SK-N-SH (cell line): ENCODE measurements at regions not wholly inside any gene's neighbourhood (a gene's known extent, or its start where the extent isn't known, plus 50 kb on each side); places are given as distances from the start of the nearest gene placed in this dataset.
A peak's percentile ranks its signal among the peaks of the same experiment; 100 is the strongest.

ENCODE experiments used
- CTCF ChIA-PET: fragments of 300-600, 350-600 bp; formaldehyde crosslinking; extraction: SDS; loops from one replicate; lab custom pipeline; 2021; lab: Yijun Ruan, JAX
- POLR2A ChIA-PET: fragments of 350-600 bp; sonication (Branson Sonifier 250); formaldehyde crosslinking; extraction: SDS; loops from one replicate; lab custom pipeline; 2020; ENCODE audit warnings: antibody characterized with exemption, inconsistent platforms; lab: Yijun Ruan, JAX
- DNase-seq: peaks from one replicate; pipeline ENCODE4 v3.0.0; 2012
- H2AFZ ChIP-seq: fragments of 200-600 bp; sonication (generic); 2 replicates; pipeline ENCODE4 v1.8.1; 2016; ENCODE audit warnings: antibody characterized with exemption, mild to moderate bottlenecking, low read depth
- H3F3A ChIP-seq: fragments of 200-600 bp; sonication (generic); replicated peaks from 2 replicates; pipeline ENCODE3; 2016; ENCODE audit warnings: antibody characterized with exemption, mild to moderate bottlenecking; ENCODE audit not compliant: insufficient read depth
- H3K27ac ChIP-seq, 2 experiments: fragments of 200-500 bp in 1 of 2; fragments of 200-600 bp in 1 of 2; sonication (Bioruptor generic) in 1 of 2; sonication (generic), shearing (Covaris generic) in 1 of 2; 2 replicates each; pipeline versions ENCODE4 v1.5.1 to v1.6.1; 2014 to 2016; ENCODE audit warnings: low read depth in 2 of 2, inconsistent platforms in 1 of 2, low read length in 1 of 2, mild to moderate bottlenecking in 1 of 2, mixed read lengths in 1 of 2
- H3K27me3 ChIP-seq: fragments of 200-600 bp; sonication (generic), shearing (Covaris generic); 2 replicates; pipeline ENCODE4 v1.6.1; 2016; ENCODE audit warnings: mixed run types; ENCODE audit not compliant: insufficient read depth
- H3K36me3 ChIP-seq, 2 experiments: fragments of 200-500 bp in 1 of 2; fragments of 200-600 bp in 1 of 2; sonication (Bioruptor generic) in 1 of 2; sonication (generic) in 1 of 2; replicated peaks in 1 of 2; 2 replicates each; pipeline versions ENCODE3 to v1.5.1; 2014 to 2016; ENCODE audit warnings: low read length in 1 of 2, mild to moderate bottlenecking in 1 of 2; ENCODE audit not compliant: insufficient read depth in 2 of 2, control insufficient read depth in 1 of 2
- H3K4me1 ChIP-seq, 2 experiments: fragments of 200-500 bp in 1 of 2; fragments of 200-600 bp in 1 of 2; sonication (Bioruptor generic) in 1 of 2; sonication (generic), shearing (Covaris generic) in 1 of 2; 2 replicates each; pipeline versions ENCODE4 v1.5.1 to v1.6.1; 2014 to 2016; ENCODE audit warnings: low read depth in 1 of 2, low read length in 1 of 2, mixed run types in 1 of 2; ENCODE audit not compliant: insufficient read depth in 2 of 2, control insufficient read depth in 1 of 2
- H3K4me2 ChIP-seq: fragments of 200-600 bp; sonication (generic), shearing (Covaris generic); 2 replicates; pipeline ENCODE4 v1.6.1; 2017; ENCODE audit warnings: mixed run types
- H3K4me3 ChIP-seq, 2 experiments: fragments of 200-500 bp in 1 of 2; fragments of 200-600 bp in 1 of 2; sonication (Bioruptor generic) in 1 of 2; sonication (generic), shearing (Covaris generic) in 1 of 2; 2 replicates each; pipeline versions ENCODE4 v1.5.1 to v1.8.1; 2014 to 2016; ENCODE audit warnings: low read depth in 2 of 2, inconsistent platforms in 1 of 2, low read length in 1 of 2, mild to moderate bottlenecking in 1 of 2, mixed read lengths in 1 of 2, moderate library complexity in 1 of 2
- H3K79me2 ChIP-seq: fragments of 200-600 bp; sonication (generic); 2 replicates; pipeline ENCODE4 v1.8.1; 2017; ENCODE audit warnings: mild to moderate bottlenecking; ENCODE audit not compliant: insufficient read depth
- H3K9ac ChIP-seq: fragments of 200-600 bp; sonication (generic); 2 replicates; pipeline ENCODE4 v1.6.1; 2017; ENCODE audit warnings: mixed run types
- H3K9me2 ChIP-seq: fragments of 200-600 bp; sonication (generic); 2 replicates; pipeline ENCODE4 v1.6.1; 2017; ENCODE audit warnings: mixed run types
- H3K9me3 ChIP-seq: fragments of 200-600 bp; sonication (generic); 2 replicates; pipeline ENCODE4 v1.6.1; 2017; ENCODE audit warnings: mixed run types, mild to moderate bottlenecking, moderate library complexity
- H4K20me1 ChIP-seq: fragments of 200-600 bp; sonication (generic); 2 replicates; pipeline ENCODE4 v1.6.1; 2017; ENCODE audit warnings: mild to moderate bottlenecking, mixed run types; ENCODE audit not compliant: insufficient read depth
- CHD2 ChIP-seq: fragments of 150-350 bp; IDR thresholded peaks from 2 replicates; pipeline ENCODE4 v1.6.1; 2018; ENCODE audit warnings: low read length; ENCODE audit not compliant: partially characterized antibody
- ELF1 ChIP-seq: IDR thresholded peaks from 2 replicates; pipeline ENCODE4 v1.4.0; 2012
- FOSL2 ChIP-seq: IDR thresholded peaks from 2 replicates; pipeline ENCODE4 v1.4.0; 2012; ENCODE audit warnings: low read depth, mild to moderate bottlenecking, moderate library complexity, borderline replicate concordance
- GABPA ChIP-seq: IDR thresholded peaks from 2 replicates; pipeline ENCODE4 v1.4.0; 2012; ENCODE audit warnings: low read depth, mild to moderate bottlenecking
- GATA2 ChIP-seq: sonication (generic); formaldehyde crosslinking; IDR thresholded peaks from 2 replicates; pipeline ENCODE4 v1.5.0; 2020; ENCODE audit warnings: mild to moderate bottlenecking, missing genetic modification reagents
- NFIC ChIP-seq: IDR thresholded peaks from 2 replicates; pipeline ENCODE4 v1.4.0; 2012; ENCODE audit warnings: borderline replicate concordance
- NRF1 ChIP-seq: IDR thresholded peaks from 2 replicates; pipeline ENCODE4 v1.6.1; 2012; ENCODE audit warnings: low read depth, mild to moderate bottlenecking, low read length
- POLR2AphosphoS5 ChIP-seq: IDR thresholded peaks from 2 replicates; pipeline ENCODE4 v1.6.1; 2012; ENCODE audit warnings: low read depth, low read length
- RAD21 ChIP-seq: IDR thresholded peaks from 2 replicates; pipeline ENCODE4 v1.6.1; 2012; ENCODE audit warnings: mild to moderate bottlenecking, low read length
- RFX5 ChIP-seq: IDR thresholded peaks from 2 replicates; pipeline ENCODE4 v1.6.1; 2012; ENCODE audit warnings: mild to moderate bottlenecking, improper control_type of control experiment, low read length
- RXRA ChIP-seq: IDR thresholded peaks from 2 replicates; pipeline ENCODE4 v1.4.0; 2012; ENCODE audit warnings: low read depth, mild to moderate bottlenecking, borderline replicate concordance
- SMC3 ChIP-seq: IDR thresholded peaks from 2 replicates; pipeline ENCODE4 v1.6.1; 2012; ENCODE audit warnings: low read depth, low read length, improper control_type of control experiment
- TAF1 ChIP-seq: IDR thresholded peaks from 2 replicates; pipeline ENCODE4 v1.6.1; 2012; ENCODE audit warnings: low read depth, mild to moderate bottlenecking, low read length, moderate library complexity, borderline replicate concordance
- TEAD4 ChIP-seq: IDR thresholded peaks from 2 replicates; pipeline ENCODE4 v1.4.0; 2012; ENCODE audit warnings: mild to moderate bottlenecking, borderline replicate concordance; ENCODE audit not compliant: insufficient read depth
- YY1 ChIP-seq: IDR thresholded peaks from 2 replicates; pipeline ENCODE4 v1.4.0; 2012; ENCODE audit warnings: low read depth, mild to moderate bottlenecking
- WGBS: methylation state at CpG from one replicate; pipeline ENCODE4 v1.1.6; 2017; ENCODE audit warnings: low lambda C conversion rate; 5-methylcytosine and 5-hydroxymethylcytosine counted together
- TF ChIP-seq, protein P1 (sequence below): fragments of 200-600 bp; sonication (generic); IDR thresholded peaks from 2 replicates; pipeline ENCODE4 v1.6.1; 2017; ENCODE audit warnings: antibody characterized with exemption, mild to moderate bottlenecking, moderate library complexity
- TF ChIP-seq, protein P2 (sequence below): IDR thresholded peaks from 2 replicates; pipeline ENCODE4; 2012

GRCh38 chr11:15418921-15419320 lies 304.2 kb downstream of the INSC start:
- no peaks in the 10 kb centered on the region for H3K79me2 ChIP-seq
- no peak overlapping the region for H3K4me2 ChIP-seq
- no peak for DNase-seq
- H2AFZ ChIP-seq: no peak overlapping the region
- peaks cover 0 to 6% of the 10 kb centered on the region in 2 experiments; a peak in 1 of 4 replicates for H3K4me1 ChIP-seq
- H4K20me1 ChIP-seq: no peaks in the 10 kb centered on the region
- H3K9me3 ChIP-seq: no peaks in the 10 kb centered on the region; the same call in 1 of the 2 replicates
- POLR2A ChIA-PET: no interaction called here
- CTCF ChIA-PET: interaction anchor here (0.9 kb wide), 1 partner anchor 142 kb away, joined by 3 read pairs; no protein-coding TSS in a partner anchor
- H3F3A ChIP-seq: no peaks in the 10 kb centered on the region
- H3K27me3 ChIP-seq: no peaks in the 10 kb centered on the region
- H3K27ac ChIP-seq: peak overlapping the region in 1 of 2 experiments; percentile 43; a peak in 1 of 4 replicates
- H3K9me2 ChIP-seq: no peaks in the 10 kb centered on the region
- H3K9ac ChIP-seq: no peak overlapping the region
- H3K36me3 ChIP-seq: peaks cover 0 to 3% of the 10 kb centered on the region in 2 experiments
- WGBS: 8% methylated on average over 3 of the region's 3 CpGs
- no peak for TF ChIP-seq NRF1
- TF ChIP-seq, protein P1, sequence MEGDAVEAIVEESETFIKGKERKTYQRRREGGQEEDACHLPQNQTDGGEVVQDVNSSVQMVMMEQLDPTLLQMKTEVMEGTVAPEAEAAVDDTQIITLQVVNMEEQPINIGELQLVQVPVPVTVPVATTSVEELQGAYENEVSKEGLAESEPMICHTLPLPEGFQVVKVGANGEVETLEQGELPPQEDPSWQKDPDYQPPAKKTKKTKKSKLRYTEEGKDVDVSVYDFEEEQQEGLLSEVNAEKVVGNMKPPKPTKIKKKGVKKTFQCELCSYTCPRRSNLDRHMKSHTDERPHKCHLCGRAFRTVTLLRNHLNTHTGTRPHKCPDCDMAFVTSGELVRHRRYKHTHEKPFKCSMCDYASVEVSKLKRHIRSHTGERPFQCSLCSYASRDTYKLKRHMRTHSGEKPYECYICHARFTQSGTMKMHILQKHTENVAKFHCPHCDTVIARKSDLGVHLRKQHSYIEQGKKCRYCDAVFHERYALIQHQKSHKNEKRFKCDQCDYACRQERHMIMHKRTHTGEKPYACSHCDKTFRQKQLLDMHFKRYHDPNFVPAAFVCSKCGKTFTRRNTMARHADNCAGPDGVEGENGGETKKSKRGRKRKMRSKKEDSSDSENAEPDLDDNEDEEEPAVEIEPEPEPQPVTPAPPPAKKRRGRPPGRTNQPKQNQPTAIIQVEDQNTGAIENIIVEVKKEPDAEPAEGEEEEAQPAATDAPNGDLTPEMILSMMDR: no peak
- no peak for TF ChIP-seq RXRA
- TF ChIP-seq RAD21: no peak
- no peak for TF ChIP-seq TEAD4
- no peak for TF ChIP-seq RFX5
- TF ChIP-seq GABPA: no peak
- H3K4me3 ChIP-seq: no peak overlapping the region

- CTCF ChIA-PET: interaction anchor here (0.8 to 0.9 kb wide), 2 partner anchors 143 to 211 kb away, joined by 3 read pairs; no protein-coding TSS in a partner anchor
- H3K36me3 ChIP-seq: peaks cover 0 to 3% of the 10 kb centered on the region in 2 experiments
- TF ChIP-seq GATA2 (CRISPR knock-in tag) (no peak), RXRA (no peak), TAF1 (no peak), SMC3 (no peak)
Observed at GRCh38 chr11:15419696-15420095, 305.0 kb downstream of the INSC start.

GRCh38 chr11:15430381-15430780 lies 315.7 kb downstream of the INSC start:
- no peaks in the 10 kb centered on the region for H3K27me3 ChIP-seq
- DNase-seq: no peak
- no peak overlapping the region for H3K4me3 ChIP-seq
- WGBS: 19% methylated on average over 3 of the region's 3 CpGs
- no peaks in the 10 kb centered on the region for H3K9me2 ChIP-seq
- H4K20me1 ChIP-seq: no peaks in the 10 kb centered on the region
- POLR2A ChIA-PET: no interaction called here
- CTCF ChIA-PET: no interaction called here
- no peak overlapping the region for H3K27ac ChIP-seq
- H3K36me3 ChIP-seq: no peaks in the 10 kb centered on the region
- no peak overlapping the region for H3K9ac ChIP-seq
- H3K4me1 ChIP-seq: peaks cover 0 to 2% of the 10 kb centered on the region in 2 experiments; a peak in 2 of 4 replicates
- no peaks in the 10 kb centered on the region for H3K79me2 ChIP-seq
- no peak overlapping the region for H2AFZ ChIP-seq
- H3K4me2 ChIP-seq: no peak overlapping the region
- H3F3A ChIP-seq: no peaks in the 10 kb centered on the region
- no peaks in the 10 kb centered on the region for H3K9me3 ChIP-seq
- TF ChIP-seq NRF1 (no peak), ELF1 (no peak), YY1 (no peak), NFIC (no peak), FOSL2 (no peak), POLR2AphosphoS5 (no peak), CHD2 (no peak), RFX5 (no peak)
- TF ChIP-seq, protein P1: no peak
- TF ChIP-seq, protein P2, sequence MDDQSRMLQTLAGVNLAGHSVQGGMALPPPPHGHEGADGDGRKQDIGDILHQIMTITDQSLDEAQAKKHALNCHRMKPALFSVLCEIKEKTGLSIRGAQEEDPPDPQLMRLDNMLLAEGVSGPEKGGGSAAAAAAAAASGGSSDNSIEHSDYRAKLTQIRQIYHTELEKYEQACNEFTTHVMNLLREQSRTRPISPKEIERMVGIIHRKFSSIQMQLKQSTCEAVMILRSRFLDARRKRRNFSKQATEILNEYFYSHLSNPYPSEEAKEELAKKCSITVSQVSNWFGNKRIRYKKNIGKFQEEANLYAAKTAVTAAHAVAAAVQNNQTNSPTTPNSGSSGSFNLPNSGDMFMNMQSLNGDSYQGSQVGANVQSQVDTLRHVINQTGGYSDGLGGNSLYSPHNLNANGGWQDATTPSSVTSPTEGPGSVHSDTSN: no peak

More at GRCh38 chr11:15419696-15420095, 305.0 kb downstream of the INSC start:
- Histone ChIP-seq H3K79me2 (no peaks in the 10 kb centered on the region), H3K9me3 (no peaks in the 10 kb centered on the region; the same call in 1 of the 2 replicates), H3K27me3 (no peaks in the 10 kb centered on the region), H3K4me1 (peaks cover 0 to 6% of the 10 kb centered on the region in 2 experiments; a peak in 1 of 4 replicates), H4K20me1 (no peaks in the 10 kb centered on the region), H3K9ac (no peak overlapping the region), H3K4me2 (no peak overlapping the region), H3K27ac (no peak overlapping the region; a peak in 1 of 4 replicates), H3K9me2 (no peaks in the 10 kb centered on the region), H3F3A (no peaks in the 10 kb centered on the region), H2AFZ (no peak overlapping the region), H3K4me3 (no peak overlapping the region)
- POLR2A ChIA-PET: no interaction called here
- DNase-seq: no peak
- WGBS: 30% methylated on average over 1 of the region's 1 CpG
